AG04450 (cell line): ENCODE measurements at regions not wholly inside any gene's neighbourhood (a gene's known extent, or its start where the extent isn't known, plus 50 kb on each side); places are given as distances from the start of the nearest gene placed in this dataset.
A peak's percentile ranks its signal among the peaks of the same experiment; 100 is the strongest.

Experiments used
- CTCF ChIA-PET: fragments of 300-600, 350-600 bp; formaldehyde crosslinking; extraction: SDS; loops from one replicate; lab custom pipeline; 2022; ENCODE audit warnings: antibody characterized with exemption, inconsistent platforms; lab: Charles Lee
- POLR2A ChIA-PET: fragments of 350-600 bp; formaldehyde crosslinking; extraction: SDS; loops from one replicate; lab custom pipeline; 2021; ENCODE audit warnings: antibody characterized with exemption, inconsistent platforms; lab: Yijun Ruan, JAX
- DNase-seq: peaks from one replicate; pipeline ENCODE4 v3.0.0-alpha.2; 2011; ENCODE audit warnings: low read depth, low spot score
- H3K27ac ChIP-seq: one replicate; pipeline ENCODE4 v1.5.1; 2012; ENCODE audit warnings: low read depth, low read length, control low read depth
- H3K27me3 ChIP-seq: one replicate; pipeline ENCODE4 v1.6.0; 2012; ENCODE audit warnings: low read length; ENCODE audit not compliant: control insufficient read depth, insufficient read depth
- H3K4me3 ChIP-seq: 2 replicates; pipeline ENCODE4 v1.5.1; 2011; ENCODE audit warnings: mild to moderate bottlenecking, low read depth, low read length, control low read depth
- H3K9me3 ChIP-seq: 2 replicates; pipeline ENCODE4 v1.5.1; 2012; ENCODE audit warnings: low read length; ENCODE audit not compliant: control insufficient read depth, insufficient read depth
- TF ChIP-seq, protein P1 (sequence below): IDR thresholded peaks from 2 replicates; pipeline ENCODE4 v1.5.1; 2011; ENCODE audit warnings: low read depth, low read length, control low read depth, inconsistent platforms

DNA sequence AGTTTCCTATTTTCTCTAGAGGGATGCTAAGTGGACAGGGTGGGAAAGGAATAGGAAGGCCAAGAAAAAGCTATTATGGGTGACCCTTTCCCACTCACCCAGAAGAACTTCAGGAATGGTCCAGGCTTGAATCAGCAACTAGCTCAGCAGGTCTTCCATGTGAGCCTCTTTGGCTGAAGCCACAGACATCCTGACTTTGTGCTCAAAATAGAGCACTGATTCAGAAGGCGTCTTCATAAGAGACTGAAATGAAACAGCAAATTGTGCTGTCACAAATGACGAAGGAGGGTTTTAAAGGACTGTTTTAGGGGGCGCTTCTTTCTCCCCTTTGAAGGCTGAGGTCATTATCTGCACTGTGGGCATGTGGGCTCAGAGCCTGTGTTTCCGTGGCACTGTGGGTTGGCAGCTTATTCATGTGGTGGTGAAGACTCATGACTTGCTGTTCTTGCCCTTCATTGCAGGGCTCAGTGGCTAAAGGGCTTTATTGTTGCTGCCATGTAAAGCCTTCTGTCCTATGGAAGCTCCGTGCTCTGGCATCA lies 65.8 kb upstream of the NFIL3 start:
- H3K4me3 ChIP-seq, result no peak overlapping the region
- no peaks in the 10 kb centered on the region for H3K27me3 ChIP-seq
- CTCF ChIA-PET, result no interaction called here
- POLR2A ChIA-PET, result interaction anchor here (1.1 kb wide), 1 partner anchor 11 kb away, joined by 3 read pairs; no protein-coding TSS in a partner anchor
- TF ChIP-seq, protein P1, sequence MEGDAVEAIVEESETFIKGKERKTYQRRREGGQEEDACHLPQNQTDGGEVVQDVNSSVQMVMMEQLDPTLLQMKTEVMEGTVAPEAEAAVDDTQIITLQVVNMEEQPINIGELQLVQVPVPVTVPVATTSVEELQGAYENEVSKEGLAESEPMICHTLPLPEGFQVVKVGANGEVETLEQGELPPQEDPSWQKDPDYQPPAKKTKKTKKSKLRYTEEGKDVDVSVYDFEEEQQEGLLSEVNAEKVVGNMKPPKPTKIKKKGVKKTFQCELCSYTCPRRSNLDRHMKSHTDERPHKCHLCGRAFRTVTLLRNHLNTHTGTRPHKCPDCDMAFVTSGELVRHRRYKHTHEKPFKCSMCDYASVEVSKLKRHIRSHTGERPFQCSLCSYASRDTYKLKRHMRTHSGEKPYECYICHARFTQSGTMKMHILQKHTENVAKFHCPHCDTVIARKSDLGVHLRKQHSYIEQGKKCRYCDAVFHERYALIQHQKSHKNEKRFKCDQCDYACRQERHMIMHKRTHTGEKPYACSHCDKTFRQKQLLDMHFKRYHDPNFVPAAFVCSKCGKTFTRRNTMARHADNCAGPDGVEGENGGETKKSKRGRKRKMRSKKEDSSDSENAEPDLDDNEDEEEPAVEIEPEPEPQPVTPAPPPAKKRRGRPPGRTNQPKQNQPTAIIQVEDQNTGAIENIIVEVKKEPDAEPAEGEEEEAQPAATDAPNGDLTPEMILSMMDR, result no peak
- no peak for DNase-seq
- H3K9me3 ChIP-seq, result no peaks in the 10 kb centered on the region; the same call in 1 of the 2 replicates
- no peak overlapping the region for H3K27ac ChIP-seq

DNA sequence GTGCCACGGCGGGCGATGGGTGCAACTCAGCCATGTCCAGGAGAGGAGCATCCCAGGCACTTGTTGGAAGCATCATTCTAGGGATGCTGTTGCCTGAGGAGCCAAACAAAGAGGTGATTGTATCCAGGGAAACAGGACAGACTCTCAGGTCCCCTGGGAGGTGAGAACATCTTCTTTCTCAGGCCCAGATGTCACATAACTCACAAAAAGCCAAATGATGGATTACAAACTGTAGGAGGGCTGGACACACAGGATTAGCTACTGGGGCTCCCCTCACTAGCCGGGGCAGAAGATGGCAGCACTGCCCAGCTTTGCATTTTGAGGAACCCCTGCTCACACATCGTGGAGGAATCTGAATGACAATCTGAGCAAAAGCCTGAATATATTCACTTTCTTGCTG lies 64.7 kb upstream of the NFIL3 start:
- CTCF ChIA-PET, result interaction anchor here (0.9 kb wide), 1 partner anchor 284 kb away, joined by 3 read pairs; no protein-coding TSS in a partner anchor

GRCh38 chr9:91486699-91487497 lies 63.3 kb upstream of the NFIL3 start:
- H3K27ac ChIP-seq, result peak overlapping the region; percentile 83
- DNase-seq, result no peak
- POLR2A ChIA-PET, result no interaction called here
- H3K9me3 ChIP-seq, result no peaks in the 10 kb centered on the region; the same call in 1 of the 2 replicates
- CTCF ChIA-PET, result no interaction called here
- TF ChIP-seq, protein P1, result no peak
- no peak overlapping the region for H3K4me3 ChIP-seq
- H3K27me3 ChIP-seq, result no peaks in the 10 kb centered on the region

More for the DNA sequence above, 64.7 kb upstream of the NFIL3 start:
- Histone ChIP-seq H3K27ac (no peak overlapping the region), H3K27me3 (no peaks in the 10 kb centered on the region), H3K4me3 (no peak overlapping the region), H3K9me3 (no peaks in the 10 kb centered on the region; the same call in 1 of the 2 replicates)
- POLR2A ChIA-PET, result interaction anchor here (1.1 kb wide), 1 partner anchor 12 kb away, joined by 3 read pairs; no protein-coding TSS in a partner anchor
- TF ChIP-seq, protein P1, result no peak
- DNase-seq, result no peak

DNA sequence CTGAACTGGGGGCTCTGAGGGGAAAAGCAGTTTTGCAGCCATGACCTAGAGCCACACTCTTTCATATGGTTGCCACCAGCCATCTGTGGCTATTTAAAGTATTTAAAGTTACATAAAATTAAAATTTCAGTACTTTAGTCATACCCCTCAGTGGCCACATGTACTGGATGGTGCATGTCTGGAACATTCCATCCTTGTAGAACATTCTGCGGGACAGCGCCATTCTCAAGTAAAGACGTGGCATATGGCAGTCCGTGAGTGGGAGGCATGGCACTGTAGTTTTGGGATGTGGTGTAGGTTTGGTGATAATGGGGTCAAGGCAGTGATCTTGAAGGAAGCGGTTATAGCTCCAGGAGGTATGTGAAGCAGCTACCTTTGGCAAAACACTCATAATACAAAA lies 61.4 kb upstream of the NFIL3 start:
- CTCF ChIA-PET, result no interaction called here
- Histone ChIP-seq H3K4me3 (no peak overlapping the region), H3K27ac (no peak overlapping the region), H3K9me3 (no peaks in the 10 kb centered on the region; the same call in 1 of the 2 replicates), H3K27me3 (no peaks in the 10 kb centered on the region)
- POLR2A ChIA-PET, result no interaction called here
- DNase-seq, result no peak
- TF ChIP-seq, protein P1, result no peak

DNA sequence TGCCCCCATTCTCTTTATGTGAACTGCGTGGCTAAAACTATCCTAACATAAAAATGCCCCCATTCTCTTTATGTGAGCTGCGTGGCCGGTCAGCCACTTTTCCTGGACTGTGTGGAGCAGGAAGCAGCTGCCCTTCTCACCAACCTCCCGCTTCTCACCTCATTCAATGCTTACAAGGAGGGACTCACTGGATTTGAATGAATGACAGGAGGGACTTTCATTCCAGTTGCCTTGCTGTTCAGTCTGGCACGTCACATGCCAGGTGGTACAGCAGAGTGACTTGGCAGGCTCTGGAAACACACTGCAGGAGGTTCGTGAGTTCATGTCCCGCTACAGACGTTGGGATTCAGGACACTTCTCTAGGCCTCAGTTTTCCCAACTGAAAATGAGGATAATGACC lies 60.2 kb upstream of the NFIL3 start:
- ChIA-PET CTCF (no interaction called here), POLR2A (no interaction called here)
- no peaks in the 10 kb centered on the region; the same call in 1 of the 2 replicates for H3K9me3 ChIP-seq
- H3K27ac ChIP-seq, result no peak overlapping the region
- DNase-seq, result no peak
- TF ChIP-seq, protein P1, result no peak
- no peak overlapping the region for H3K4me3 ChIP-seq
- H3K27me3 ChIP-seq, result no peaks in the 10 kb centered on the region
